Psoas muscle (tissue), 7 donors: ENCODE measurements at regions not wholly inside any gene's neighbourhood (a gene's known extent, or its start where the extent isn't known, plus 50 kb on each side); places are given as distances from the start of the nearest gene placed in this dataset.

Experiments used
- ATAC-seq, 4 donors: fragments of 200-7000 bp; cut with Tn5 transposase; one replicate each; pipeline ENCODE4 v1.9.1; 2020; ENCODE audit warnings: moderate library complexity in 3 of 4, mild to moderate bottlenecking in 2 of 4
- DNase-seq, 2 donors: peaks; one replicate each; pipeline ENCODE4 v3.0.0-alpha.2; 2020
- H3K27ac ChIP-seq: fragments of 200-600 bp; one replicate; pipeline ENCODE4 v1.8.0; 2022
- H3K27me3 ChIP-seq, 3 donors: fragments of 200-600 bp in 1 of 3; one replicate each; pipeline versions ENCODE4 v1.6.1 to v1.8.0; 2013 to 2022; ENCODE audit warnings: low read length in 2 of 3, mild to moderate bottlenecking in 2 of 3, moderate library complexity in 1 of 3; ENCODE audit not compliant: insufficient read depth in 3 of 3
- H3K36me3 ChIP-seq, 2 donors: fragments of 200-600 bp in 1 of 2; one replicate each; pipeline versions ENCODE4 v1.6.1 to v1.8.0; 2013 to 2022; ENCODE audit warnings: low read depth in 1 of 2, mild to moderate bottlenecking in 1 of 2, moderate library complexity in 1 of 2; ENCODE audit not compliant: insufficient read depth in 1 of 2
- H3K4me1 ChIP-seq: fragments of 200-600 bp; one replicate; pipeline ENCODE4 v1.8.0; 2022
- H3K4me3 ChIP-seq: fragments of 200-600 bp; one replicate; pipeline ENCODE4 v1.8.0; 2022; ENCODE audit warnings: mild to moderate bottlenecking
- H3K9me3 ChIP-seq: fragments of 200-600 bp; one replicate; pipeline ENCODE4 v1.8.0; 2022
- WGBS, 3 donors: extraction: QIAGEN DNeasy Blood & Tissue Kit; methylation state at CpG; one replicate each; pipeline versions ENCODE4 v1.1.6 to v1.1.7; 2013; 5-methylcytosine and 5-hydroxymethylcytosine counted together
- intact Hi-C, 2 donors: fragments of 100-400 bp; cut with DNase I; formaldehyde crosslinking; loops; one replicate each; pipeline versions ENCODE4 v1.11.0 to v1.14.2; 2022
- TF ChIP-seq, protein P1 (sequence below): fragments of 200-600 bp; IDR thresholded peaks from one replicate; pipeline ENCODE4 v1.8.0; 2022; ENCODE audit warnings: antibody characterized with exemption
- donor health status: healthy with polysubstance abuse.
- donor health status: DM: no; HTN: no; CAD: no; lungs with moderate emphysema.
- donor health status: Bipolar disorder and iron deficiency.
- donor health status: healthy.
- donor health status: DM: yes; HTN: yes; CAD: no.
- donor health status: DM: no; HTN: no; CAD: no.
- donor health status: DM: yes; HTN: yes; CAD: no.

DNA sequence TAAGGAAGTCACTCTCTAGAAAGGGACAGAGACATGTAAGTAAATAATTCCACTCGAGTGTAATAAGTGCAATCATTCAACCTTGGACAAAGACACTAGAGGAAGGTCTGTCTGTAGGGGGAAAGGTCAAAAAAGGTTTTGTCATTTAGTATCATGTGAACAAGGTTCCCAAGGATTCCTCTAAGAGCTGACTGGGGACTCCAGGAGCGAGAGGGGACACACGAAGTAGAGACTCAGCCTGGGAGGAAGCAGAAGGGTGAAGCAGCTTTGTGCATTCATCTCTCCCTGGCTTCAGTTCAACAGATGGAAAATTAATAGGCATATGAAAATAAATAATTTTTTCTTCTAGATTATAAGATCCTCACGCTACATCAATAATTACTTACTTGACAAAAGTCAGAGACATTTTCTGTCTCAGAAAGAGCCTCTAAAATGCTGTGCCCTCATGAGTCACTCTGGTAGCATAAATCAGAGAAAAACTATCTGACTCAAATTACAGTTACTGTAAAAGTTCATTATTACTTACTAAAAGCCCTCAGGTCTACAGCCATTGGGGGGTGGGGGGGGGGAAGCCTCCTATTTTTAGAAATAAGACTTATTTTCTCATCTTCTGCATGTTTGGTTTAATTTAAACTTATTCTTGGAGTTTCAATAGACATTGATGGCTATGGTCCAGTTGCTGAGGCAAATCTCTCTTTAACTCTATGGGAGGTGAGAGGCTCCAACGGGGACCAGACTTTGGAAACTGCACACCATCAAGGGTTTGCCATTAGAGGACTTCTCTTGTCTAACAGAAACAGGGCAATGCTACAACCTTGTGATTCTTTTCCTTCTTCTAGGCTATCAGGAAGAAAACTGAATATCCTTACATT lies 275.1 kb upstream of the KLF14 start:
- Histone ChIP-seq H3K4me1 (peaks cover 74% of the 10 kb centered on the region), H3K36me3 (peaks cover 0 to 6% of the 10 kb centered on the region in 2 donors), H3K4me3 (no peak overlapping the region), H3K9me3 (no peaks in the 10 kb centered on the region), H3K27me3 (no peaks in the 10 kb centered on the region), H3K27ac (peak overlapping the region; percentile 72)
- DNase-seq (no peak), ATAC-seq (no peak)
- WGBS, 3 donors: 38 to 60% (median 41%) methylated on average over 5 of the region's 5 CpGs
- TF ChIP-seq, protein P1, sequence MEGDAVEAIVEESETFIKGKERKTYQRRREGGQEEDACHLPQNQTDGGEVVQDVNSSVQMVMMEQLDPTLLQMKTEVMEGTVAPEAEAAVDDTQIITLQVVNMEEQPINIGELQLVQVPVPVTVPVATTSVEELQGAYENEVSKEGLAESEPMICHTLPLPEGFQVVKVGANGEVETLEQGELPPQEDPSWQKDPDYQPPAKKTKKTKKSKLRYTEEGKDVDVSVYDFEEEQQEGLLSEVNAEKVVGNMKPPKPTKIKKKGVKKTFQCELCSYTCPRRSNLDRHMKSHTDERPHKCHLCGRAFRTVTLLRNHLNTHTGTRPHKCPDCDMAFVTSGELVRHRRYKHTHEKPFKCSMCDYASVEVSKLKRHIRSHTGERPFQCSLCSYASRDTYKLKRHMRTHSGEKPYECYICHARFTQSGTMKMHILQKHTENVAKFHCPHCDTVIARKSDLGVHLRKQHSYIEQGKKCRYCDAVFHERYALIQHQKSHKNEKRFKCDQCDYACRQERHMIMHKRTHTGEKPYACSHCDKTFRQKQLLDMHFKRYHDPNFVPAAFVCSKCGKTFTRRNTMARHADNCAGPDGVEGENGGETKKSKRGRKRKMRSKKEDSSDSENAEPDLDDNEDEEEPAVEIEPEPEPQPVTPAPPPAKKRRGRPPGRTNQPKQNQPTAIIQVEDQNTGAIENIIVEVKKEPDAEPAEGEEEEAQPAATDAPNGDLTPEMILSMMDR: no peak
- intact Hi-C loops: loop anchor here in 1 of 2 donors (5.0 kb wide), 1 partner anchor 62 kb away; no protein-coding TSS in a partner anchor

DNA sequence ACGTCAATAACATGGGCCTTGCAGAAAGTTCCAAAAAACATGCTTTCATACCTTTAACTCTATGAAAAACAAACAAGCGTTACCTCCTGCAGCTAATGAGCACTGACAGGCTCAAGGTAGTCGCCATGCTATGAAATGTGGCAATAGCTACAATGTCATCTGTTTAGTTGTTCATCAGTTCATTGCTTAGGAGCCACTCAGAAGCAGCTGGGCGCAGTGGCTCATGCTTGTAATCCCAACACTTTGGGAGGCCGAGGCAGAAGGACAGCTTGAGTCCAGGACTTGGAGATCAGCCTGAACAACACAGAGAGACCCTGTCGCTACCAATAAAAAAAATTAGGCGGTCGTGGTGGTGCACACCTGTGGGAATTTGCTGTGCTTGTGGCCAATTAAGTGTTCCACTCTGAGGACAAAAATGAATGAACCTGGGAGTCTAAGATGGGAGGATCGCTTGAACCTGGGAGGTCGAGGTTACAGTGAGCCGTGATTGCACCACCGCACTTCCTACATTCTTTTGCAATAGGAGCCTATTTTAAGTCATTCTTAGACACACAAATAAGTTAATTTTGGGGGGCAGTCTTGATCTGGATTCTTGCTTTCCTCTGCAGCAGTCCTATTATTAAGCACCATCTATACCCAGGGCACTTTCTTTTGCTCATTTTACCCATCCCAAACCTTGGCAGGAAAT lies 276.2 kb upstream of the KLF14 start:
- Histone ChIP-seq H3K36me3 (peaks cover 0 to 3% of the 10 kb centered on the region in 2 donors), H3K9me3 (no peaks in the 10 kb centered on the region), H3K4me3 (no peak overlapping the region), H3K27ac (peak overlapping the region; percentile 50), H3K27me3 (no peaks in the 10 kb centered on the region), H3K4me1 (peaks cover 80% of the 10 kb centered on the region)
- intact Hi-C loops: no loop called here
- ATAC-seq: peak in 2 of 4 donors; percentile 32 to 33
- WGBS, 3 donors: 82 to 97% (median 86%) methylated on average over 12 of the region's 12 CpGs
- DNase-seq: peak in 1 of 2 donors; percentile 58
- TF ChIP-seq, protein P1: no peak

DNA sequence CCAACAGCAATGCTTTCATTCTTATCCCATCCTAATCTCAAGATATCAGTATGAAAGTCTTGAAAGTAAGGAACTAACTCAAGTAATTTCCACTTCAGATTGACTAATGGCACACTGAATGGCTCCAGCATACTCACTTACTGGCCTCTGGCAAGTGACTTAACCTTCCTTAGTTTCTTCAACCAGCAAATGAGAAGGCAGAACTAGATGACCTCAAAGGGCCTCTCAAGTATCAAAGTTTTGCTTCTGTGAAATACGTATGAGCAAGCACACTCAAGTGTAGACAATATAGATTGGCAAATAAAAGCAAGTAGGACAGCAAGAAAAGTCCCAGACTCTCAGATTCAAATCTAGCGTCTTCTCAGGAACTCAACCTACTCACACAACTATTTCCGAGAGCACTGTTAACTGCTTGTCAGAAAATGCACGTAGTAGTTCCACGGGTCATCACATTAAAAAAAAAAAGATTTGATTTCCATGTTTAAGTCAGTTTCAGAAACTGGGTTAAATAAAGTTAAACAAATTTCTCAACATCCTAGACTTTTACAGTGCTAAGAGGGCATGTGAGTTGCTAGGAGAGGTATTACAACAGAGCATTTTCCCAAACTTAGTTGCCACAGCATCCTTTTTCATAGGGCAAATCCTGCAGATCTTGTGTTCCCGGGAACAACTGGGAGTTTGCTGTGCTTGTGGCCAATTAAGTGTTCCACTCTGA lies 276.9 kb upstream of the KLF14 start:
- Histone ChIP-seq H3K27me3 (no peaks in the 10 kb centered on the region), H3K9me3 (no peaks in the 10 kb centered on the region), H3K36me3 (no peaks in the 10 kb centered on the region), H3K27ac (peak overlapping the region; percentile 50), H3K4me3 (no peak overlapping the region), H3K4me1 (peaks cover 86% of the 10 kb centered on the region)
- WGBS, 3 donors: 54 to 87% (median 59%) methylated on average over 6 of the region's 6 CpGs
- DNase-seq: no peak
- peak in 3 of 4 donors; percentile 13 to 17 (median 16) for ATAC-seq
- intact Hi-C loops: no loop called here
- TF ChIP-seq, protein P1: no peak

DNA sequence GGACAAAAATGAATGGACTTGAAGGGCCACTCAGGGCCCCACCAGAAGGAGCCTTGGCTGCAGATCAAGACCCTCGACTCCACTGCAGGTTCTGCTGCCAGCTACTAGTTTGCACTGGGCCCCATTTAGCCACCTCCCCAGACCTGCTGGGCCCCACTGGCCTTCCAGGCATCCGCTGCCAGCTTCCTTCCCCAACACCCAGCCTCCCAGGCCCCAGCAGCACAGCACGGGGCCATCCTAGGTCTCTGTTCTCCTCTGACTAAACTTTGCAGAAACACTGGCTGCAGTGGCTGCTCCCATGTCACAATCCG lies 277.4 kb upstream of the KLF14 start:
- peak; percentile 15 to 39 (median 31) for ATAC-seq
- no peaks in the 10 kb centered on the region for H3K36me3 ChIP-seq
- no peaks in the 10 kb centered on the region for H3K9me3 ChIP-seq
- 58 to 75% (median 60%) methylated on average over 4 of the region's 4 CpGs for WGBS, 3 donors
- peak overlapping the region; percentile 50 for H3K27ac ChIP-seq
- TF ChIP-seq, protein P1: no peak
- peaks cover 88% of the 10 kb centered on the region for H3K4me1 ChIP-seq
- intact Hi-C loops: no loop called here
- peak; percentile 39 to 63 for DNase-seq
- no peaks in the 10 kb centered on the region for H3K27me3 ChIP-seq
- no peak overlapping the region for H3K4me3 ChIP-seq
